Right ventricle myocardium superior (tissue), 1 donor: ENCODE measurements at regions not wholly inside any gene's neighbourhood (a gene's known extent, or its start where the extent isn't known, plus 50 kb on each side); places are given as distances from the start of the nearest gene placed in this dataset.

Experiments
- ATAC-seq: fragments of 200-7000 bp; cut with Tn5 transposase; one replicate; pipeline ENCODE4 v1.9.1; 2020; ENCODE audit warnings: mild to moderate bottlenecking; ENCODE audit not compliant: poor library complexity
- DNase-seq: peaks from one replicate; pipeline ENCODE4 v3.0.0-alpha.2; 2020
- intact Hi-C: fragments of 100-400 bp; cut with DNase I; formaldehyde crosslinking; loops from one replicate; pipeline ENCODE4 v1.11.2; 2022
- donor health status: DM: no; HTN: yes; CAD: no; lungs with severe emphysema.

DNA sequence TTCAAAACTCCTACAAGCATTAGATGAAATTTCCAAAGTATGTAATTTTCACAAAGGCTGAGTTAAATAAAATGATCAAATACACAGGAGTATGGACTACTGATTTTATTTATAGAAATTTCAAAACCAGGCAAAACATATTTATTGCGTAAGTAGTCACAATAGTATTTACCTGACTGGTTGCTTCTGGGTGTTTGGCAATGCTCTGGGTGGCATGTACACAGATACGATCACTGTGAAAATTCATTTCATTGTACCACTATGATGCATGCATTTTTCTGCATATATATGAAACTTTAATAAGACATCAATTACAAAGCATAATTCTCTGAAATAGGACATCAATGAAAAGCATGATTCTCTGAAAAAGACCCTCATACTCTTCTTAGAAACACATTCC is 384.2 kb downstream of the TLL1 start:
- no peak for DNase-seq
- ATAC-seq = no peak
- intact Hi-C loops = no loop called here

DNA sequence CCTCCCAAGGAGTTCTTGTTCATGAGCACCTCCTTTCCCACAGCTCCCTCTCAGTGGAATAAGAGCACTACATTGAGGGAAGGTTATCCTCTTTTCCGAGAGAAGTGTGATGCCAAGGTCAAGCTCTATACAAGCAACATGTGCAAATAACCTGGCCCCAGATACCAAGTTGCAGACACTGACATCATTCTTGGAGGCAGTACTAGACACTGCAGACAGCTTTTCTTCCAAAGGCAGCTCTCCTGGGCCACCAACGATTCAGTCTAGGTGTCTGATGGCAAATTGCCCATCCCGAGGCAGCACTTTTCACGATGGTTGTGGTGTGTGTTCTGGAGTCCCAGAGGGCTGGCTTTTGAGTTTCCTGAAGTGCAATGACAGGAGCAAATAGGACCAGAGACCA is 384.9 kb downstream of the TLL1 start:
- intact Hi-C loops = no loop called here
- DNase-seq (no peak), ATAC-seq (no peak)

DNA sequence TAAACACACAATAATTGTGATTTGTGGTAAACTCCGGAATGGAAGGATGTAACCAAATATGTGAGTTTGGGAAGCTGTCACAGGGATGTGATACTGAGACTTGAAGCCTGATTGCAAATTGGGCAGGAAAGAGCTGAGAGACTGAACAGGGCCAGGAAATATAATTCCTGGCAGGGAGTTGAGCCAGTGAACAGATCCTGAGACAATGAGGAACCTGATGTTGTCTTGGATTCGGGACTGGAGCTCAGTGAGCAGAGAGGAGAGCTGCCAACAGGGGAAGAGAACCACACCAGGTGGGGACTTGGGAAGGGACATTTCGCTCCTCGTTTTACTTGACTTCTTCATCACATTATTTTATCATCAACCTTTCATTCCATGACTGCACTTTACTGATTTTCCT is 386.0 kb downstream of the TLL1 start:
- no peak for DNase-seq
- intact Hi-C loops = no loop called here
- ATAC-seq = no peak

- ATAC-seq = no peak
- DNase-seq = no peak
- intact Hi-C loops = no loop called here
Observed at GRCh38 chr4:166274136-166274761, 401.2 kb downstream of the TLL1 start.

GRCh38 chr4:166274775-166275174 is 401.7 kb downstream of the TLL1 start:
- intact Hi-C loops = no loop called here
- DNase-seq (no peak), ATAC-seq (no peak)

DNA sequence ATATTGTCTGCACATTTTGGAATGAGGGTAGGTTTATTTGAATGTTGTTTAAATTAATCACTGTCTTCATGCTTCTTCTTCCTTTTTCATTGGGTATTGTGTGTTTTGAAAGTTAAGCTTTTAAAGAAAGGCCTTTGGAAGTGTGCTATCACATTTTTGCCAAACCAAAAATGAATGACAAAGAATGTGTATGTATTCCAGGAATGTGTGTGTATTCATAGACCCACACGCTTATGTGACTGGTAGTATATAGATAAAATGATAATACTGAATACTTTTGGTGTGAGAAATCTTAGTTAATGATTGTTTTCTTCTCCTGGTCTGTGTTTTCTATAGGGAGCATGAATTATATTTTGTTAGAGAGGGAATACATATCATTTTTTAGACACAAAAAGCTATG is 404.4 kb downstream of the TLL1 start:
- intact Hi-C loops = no loop called here
- ATAC-seq (no peak), DNase-seq (no peak)

GRCh38 chr4:166277853-166278252 is 404.8 kb downstream of the TLL1 start:
- no peak for ATAC-seq

GRCh38 chr4:166279261-166279660 is 406.2 kb downstream of the TLL1 start:
- DNase-seq = no peak
- intact Hi-C loops = no loop called here
- ATAC-seq = no peak

More at GRCh38 chr4:166277853-166278252, 404.8 kb downstream of the TLL1 start:
- intact Hi-C loops = no loop called here
- DNase-seq = no peak

- intact Hi-C loops = no loop called here
- ATAC-seq (no peak), DNase-seq (no peak)
Observed at GRCh38 chr4:166280642-166281041, 407.6 kb downstream of the TLL1 start.

- intact Hi-C loops = no loop called here
- ATAC-seq = no peak
- DNase-seq = no peak
Observed at GRCh38 chr4:166282081-166282770, 409.2 kb downstream of the TLL1 start.

DNA sequence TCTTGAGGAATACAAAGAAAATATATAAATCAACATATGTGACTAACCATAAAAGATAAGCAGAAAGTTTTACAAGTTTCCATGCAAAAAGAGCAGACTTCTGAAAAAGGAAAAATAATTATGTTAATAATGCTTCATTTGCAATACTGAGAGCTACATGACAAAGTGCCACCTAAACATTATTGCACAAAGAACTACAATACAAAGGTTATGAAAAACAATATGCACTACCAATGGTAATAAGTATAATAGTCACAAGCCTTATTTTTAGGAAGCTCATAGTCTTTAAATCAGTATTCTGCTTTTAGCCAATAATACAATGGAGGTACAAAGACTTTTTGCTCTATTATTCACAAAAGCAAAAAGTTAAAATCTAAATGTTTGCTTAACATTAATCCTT is 411.2 kb downstream of the TLL1 start:
- no peak for ATAC-seq
- DNase-seq = no peak
- intact Hi-C loops = no loop called here

- intact Hi-C loops = no loop called here
- DNase-seq = no peak
- no peak for ATAC-seq
Observed at GRCh38 chr4:166290426-166290825, 417.4 kb downstream of the TLL1 start.

DNA sequence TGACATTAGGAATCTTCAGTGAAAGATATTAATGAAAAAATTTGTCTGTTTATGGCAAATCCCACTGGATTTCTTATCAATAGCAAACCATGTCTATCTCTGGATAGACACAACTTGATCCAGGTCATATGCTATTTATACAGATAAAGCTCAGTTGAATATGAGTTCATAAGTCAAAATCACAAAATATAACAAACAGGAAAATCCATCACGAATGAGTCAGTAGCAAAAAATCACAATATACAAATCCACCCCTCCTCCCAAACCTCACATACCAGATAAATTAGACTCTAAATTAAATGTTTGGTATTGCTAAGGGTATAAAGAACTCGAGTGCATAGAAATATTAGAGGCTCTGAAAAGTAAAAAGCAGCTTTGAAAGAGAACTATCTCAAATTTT is 420.5 kb downstream of the TLL1 start:
- ATAC-seq = no peak
- intact Hi-C loops = no loop called here
- DNase-seq = no peak

DNA sequence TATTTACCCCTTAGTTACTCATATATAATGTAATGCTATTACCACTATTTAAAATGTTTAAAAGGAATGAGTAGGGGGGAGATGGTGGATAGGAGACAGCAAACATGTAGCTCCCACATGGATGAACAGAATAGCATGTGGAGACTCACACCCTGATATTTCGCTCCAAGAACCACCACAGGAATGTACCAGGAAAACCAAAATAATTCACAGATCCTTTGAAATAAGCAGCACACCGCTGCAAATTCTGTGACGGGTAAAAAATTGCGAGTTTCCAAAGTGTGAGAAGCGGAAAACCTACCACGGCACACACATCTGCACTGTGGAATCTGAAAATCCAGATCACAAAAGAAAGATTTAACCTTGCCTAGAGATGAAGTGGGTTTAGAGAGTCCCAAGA is 428.2 kb downstream of the TLL1 start:
- ATAC-seq = no peak
- intact Hi-C loops = no loop called here
- no peak for DNase-seq

DNA sequence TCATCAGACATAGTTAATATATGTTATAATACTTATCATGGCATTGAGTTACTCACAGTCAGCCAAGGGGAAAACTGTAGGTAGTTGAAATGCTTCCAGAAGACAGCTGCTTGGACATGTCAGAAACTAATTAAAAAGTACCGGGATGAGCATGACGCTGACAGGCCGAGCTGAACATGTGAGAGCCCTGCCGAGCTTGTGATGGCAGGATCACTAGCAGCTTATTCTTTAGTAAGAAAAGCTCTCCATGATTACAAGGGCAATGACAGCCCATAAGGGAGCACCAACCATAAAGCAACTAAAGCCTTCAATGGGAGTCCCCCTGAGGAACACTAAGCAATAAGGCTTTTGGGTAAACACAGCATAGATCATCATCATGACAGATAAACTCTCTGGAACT is 435.6 kb downstream of the TLL1 start:
- ATAC-seq (no peak), DNase-seq (no peak)
- intact Hi-C loops = no loop called here

- ATAC-seq (no peak), DNase-seq (no peak)
- intact Hi-C loops = no loop called here
Observed at GRCh38 chr4:166309286-166309685, 436.2 kb downstream of the TLL1 start.

GRCh38 chr4:166311169-166311568 is 438.1 kb downstream of the TLL1 start:
- DNase-seq (no peak), ATAC-seq (no peak)
- intact Hi-C loops = no loop called here

- DNase-seq (no peak), ATAC-seq (no peak)
- intact Hi-C loops = no loop called here
Observed at GRCh38 chr4:166312166-166312565, 439.1 kb downstream of the TLL1 start.

- DNase-seq = no peak
- intact Hi-C loops = no loop called here
- no peak for ATAC-seq
Observed at GRCh38 chr4:166314902-166315301, 441.9 kb downstream of the TLL1 start.

DNA sequence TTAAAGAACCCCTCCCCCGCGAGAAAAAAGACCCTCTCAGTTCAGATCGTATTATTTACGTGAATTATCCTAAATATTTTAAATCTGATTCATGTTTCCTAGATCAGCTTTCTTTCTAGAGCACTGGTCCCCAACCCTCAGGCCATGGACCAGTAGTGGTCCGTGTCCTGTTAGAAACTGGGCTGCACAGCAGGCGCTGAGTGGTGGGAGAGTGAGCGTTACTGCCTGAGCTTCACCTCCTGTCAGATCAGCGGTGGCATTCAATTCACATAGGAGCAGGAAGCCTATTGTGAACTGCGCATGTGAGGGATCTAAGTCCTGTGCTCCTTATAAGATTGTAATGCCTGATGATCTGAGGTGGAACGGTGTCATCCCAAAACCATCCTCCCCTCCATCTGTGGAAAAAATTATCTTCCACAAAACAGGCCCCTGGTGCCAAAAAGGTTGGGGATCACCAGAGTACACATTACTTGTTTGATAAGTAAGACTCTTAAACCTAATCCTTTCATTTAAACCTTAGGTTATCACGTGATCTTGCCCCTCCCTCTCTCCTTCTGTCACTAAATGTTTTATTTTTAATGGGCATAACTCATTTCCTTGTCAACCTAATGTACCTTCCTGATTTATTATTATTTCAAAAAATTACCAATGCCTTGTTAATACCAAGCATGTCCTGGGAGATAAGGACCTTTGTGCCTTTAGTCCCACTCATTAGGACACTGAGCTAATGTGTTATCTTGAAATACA is 442.9 kb downstream of the TLL1 start:
- intact Hi-C loops = no loop called here
- ATAC-seq (no peak), DNase-seq (no peak)
